ENCODE measurements at regions not wholly inside any gene's neighbourhood (a gene's known extent, or its start where the extent isn't known, plus 50 kb on each side); places are given as distances from the start of the nearest gene placed in this dataset.

GRCh38 chr1:238672806-238673205 is 713.6 kb upstream of the CHRM3 start (continued):
- TF ChIP-seq BCL3 (IDR thresholded peaks at IDR 0.05) (no peak), RFX5 (IDR thresholded peaks at IDR 0.05) (no peak), EP300 (IDR thresholded peaks at IDR 0.05) (no peak), SREBF2 (IDR thresholded peaks at IDR 0.05) (no peak), RNF2 (IDR thresholded peaks at IDR 0.05; ENCODE audit: borderline replicate concordance, low read depth) (no peak), E2F6 (IDR thresholded peaks at IDR 0.05; ENCODE audit: borderline replicate concordance, low read depth) (no peak), MAFK (IDR thresholded peaks at IDR 0.05; ENCODE audit: partially characterized antibody) (no peak), PHF8 (IDR thresholded peaks at IDR 0.05; ENCODE audit: borderline replicate concordance, low read depth) (no peak), GATA3 (IDR thresholded peaks at IDR 0.05; ENCODE audit: borderline replicate concordance) (no peak)

GRCh38 chr1:238672262-238672661 is 714.1 kb upstream of the CHRM3 start:
- CTCF ChIA-PET = interaction anchor here (0.8 kb wide), 1 partner anchor 12 kb away, joined by 4 read pairs; no protein-coding TSS in a partner anchor

GRCh38 chr1:238664139-238664538 is 722.2 kb upstream of the CHRM3 start:
- ChIA-PET POLR2A (no interaction called here), CTCF (no interaction called here)
- no peak for FAIRE-seq

More at GRCh38 chr1:238672262-238672661, 714.1 kb upstream of the CHRM3 start:
- H3K4me1 ChIP-seq = no peaks in the 10 kb centered on the region
- H3K4me3 ChIP-seq = no peak overlapping the region
- TF ChIP-seq RAD21 (conservative IDR thresholded peaks at IDR 0.05 in 1 of 2, IDR thresholded peaks at IDR 0.05 in 1 of 2) = no peak
- no peak for TF ChIP-seq RCOR1 (IDR thresholded peaks at IDR 0.05; ENCODE audit: low read depth, low read length)
- TF ChIP-seq BCL3 (IDR thresholded peaks at IDR 0.05) = no peak
- no peak for TF ChIP-seq FOSL2 (IDR thresholded peaks at IDR 0.05)
- TF ChIP-seq FOSL2 (CRISPR knock-in tag; IDR thresholded peaks at IDR 0.05) = no peak
- TF ChIP-seq, protein P1, sequence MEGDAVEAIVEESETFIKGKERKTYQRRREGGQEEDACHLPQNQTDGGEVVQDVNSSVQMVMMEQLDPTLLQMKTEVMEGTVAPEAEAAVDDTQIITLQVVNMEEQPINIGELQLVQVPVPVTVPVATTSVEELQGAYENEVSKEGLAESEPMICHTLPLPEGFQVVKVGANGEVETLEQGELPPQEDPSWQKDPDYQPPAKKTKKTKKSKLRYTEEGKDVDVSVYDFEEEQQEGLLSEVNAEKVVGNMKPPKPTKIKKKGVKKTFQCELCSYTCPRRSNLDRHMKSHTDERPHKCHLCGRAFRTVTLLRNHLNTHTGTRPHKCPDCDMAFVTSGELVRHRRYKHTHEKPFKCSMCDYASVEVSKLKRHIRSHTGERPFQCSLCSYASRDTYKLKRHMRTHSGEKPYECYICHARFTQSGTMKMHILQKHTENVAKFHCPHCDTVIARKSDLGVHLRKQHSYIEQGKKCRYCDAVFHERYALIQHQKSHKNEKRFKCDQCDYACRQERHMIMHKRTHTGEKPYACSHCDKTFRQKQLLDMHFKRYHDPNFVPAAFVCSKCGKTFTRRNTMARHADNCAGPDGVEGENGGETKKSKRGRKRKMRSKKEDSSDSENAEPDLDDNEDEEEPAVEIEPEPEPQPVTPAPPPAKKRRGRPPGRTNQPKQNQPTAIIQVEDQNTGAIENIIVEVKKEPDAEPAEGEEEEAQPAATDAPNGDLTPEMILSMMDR (IDR thresholded peaks at IDR 0.05) = no peak
- no peak for TF ChIP-seq PHF8 (IDR thresholded peaks at IDR 0.05; ENCODE audit: borderline replicate concordance, low read depth)
- TF ChIP-seq HOXB13 (CRISPR knock-in tag; IDR thresholded peaks at IDR 0.05; ENCODE audit: low read depth) = no peak
- TF ChIP-seq MAFK (IDR thresholded peaks at IDR 0.05; ENCODE audit: partially characterized antibody) = no peak
- TF ChIP-seq, protein P2, sequence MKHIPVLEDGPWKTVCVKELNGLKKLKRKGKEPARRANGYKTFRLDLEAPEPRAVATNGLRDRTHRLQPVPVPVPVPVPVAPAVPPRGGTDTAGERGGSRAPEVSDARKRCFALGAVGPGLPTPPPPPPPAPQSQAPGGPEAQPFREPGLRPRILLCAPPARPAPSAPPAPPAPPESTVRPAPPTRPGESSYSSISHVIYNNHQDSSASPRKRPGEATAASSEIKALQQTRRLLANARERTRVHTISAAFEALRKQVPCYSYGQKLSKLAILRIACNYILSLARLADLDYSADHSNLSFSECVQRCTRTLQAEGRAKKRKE (CRISPR knock-in tag; IDR thresholded peaks at IDR 0.05; ENCODE audit: low read depth) = no peak
- H3K9me3 ChIP-seq = no peaks in the 10 kb centered on the region
- H3K4me2 ChIP-seq = no peak overlapping the region
- 15% methylated on average over 4 of the region's 4 CpGs for WGBS (ENCODE audit: missing lambda C conversion rate)
- ATAC-seq (no peak), DNase-seq (ENCODE audit: low read depth in 1 of 2, low spot score in 1 of 2) (no peak), FAIRE-seq (no peak)
- no peak overlapping the region for H3K27ac ChIP-seq
- POLR2A ChIA-PET = no interaction called here

More at GRCh38 chr1:238664139-238664538, 722.2 kb upstream of the CHRM3 start:
- no peak for DNase-seq (ENCODE audit: low read depth in 1 of 2, low spot score in 1 of 2)
- Histone ChIP-seq H3K4me1 (no peaks in the 10 kb centered on the region), H3K9me3 (no peaks in the 10 kb centered on the region), H3K4me2 (no peak overlapping the region), H3K27ac (no peak overlapping the region), H3K4me3 (no peak overlapping the region)
- no peak for TF ChIP-seq CEBPB (IDR thresholded peaks at IDR 0.05)
- no peak for TF ChIP-seq TFCP2L1 (CRISPR knock-in tag; IDR thresholded peaks at IDR 0.05)
- ATAC-seq = no peak
- 34% methylated on average over 2 of the region's 2 CpGs for WGBS (ENCODE audit: missing lambda C conversion rate)
